HK-2 (cell line): ENCODE measurements at regions not wholly inside any gene's neighbourhood (a gene's known extent, or its start where the extent isn't known, plus 50 kb on each side); places are given as distances from the start of the nearest gene placed in this dataset.
"Not testable (repeated sequence)": the region's sequence is repeated elsewhere in the genome, so short reads cannot be mapped to it uniquely, and the experiment has no call there.

Experiments
- DNase-seq: peaks from one replicate; pipeline ENCODE4 v3.0.0-alpha.2; 2018; ENCODE audit not compliant: unreplicated experiment

GRCh38 chr18:30625961-30626360, 416.6 kb downstream of the DSC3 start:
- DNase-seq, result no peak

GRCh38 chr18:30623401-30624065, 419.0 kb downstream of the DSC3 start:
- no peak for DNase-seq

GRCh38 chr18:30622635-30623034, 419.9 kb downstream of the DSC3 start:
- DNase-seq, result no peak

- DNase-seq, result no peak
Observed at GRCh38 chr18:30622104-30622503, 420.4 kb downstream of the DSC3 start.

GRCh38 chr18:30618567-30618966, 424.0 kb downstream of the DSC3 start:
- no peak for DNase-seq

GRCh38 chr18:30616414-30616813, 426.1 kb downstream of the DSC3 start:
- no peak for DNase-seq

- no peak for DNase-seq
Observed at GRCh38 chr18:30613467-30613801, 429.1 kb downstream of the DSC3 start.

- no peak for DNase-seq
Observed at GRCh38 chr18:30601541-30601940, 441.0 kb downstream of the DSC3 start.

GRCh38 chr18:30597202-30597601, 445.3 kb downstream of the DSC3 start:
- no peak for DNase-seq

GRCh38 chr18:30596635-30597034, 445.9 kb downstream of the DSC3 start:
- no peak for DNase-seq

GRCh38 chr18:30595942-30596341, 446.6 kb downstream of the DSC3 start:
- no peak for DNase-seq

GRCh38 chr18:30594911-30595310, 447.6 kb downstream of the DSC3 start:
- DNase-seq, result not testable (repeated sequence)

GRCh38 chr18:30591462-30591861, 451.1 kb downstream of the DSC3 start:
- DNase-seq, result no peak

- no peak for DNase-seq
Observed at GRCh38 chr18:30588673-30589164, 453.8 kb downstream of the DSC3 start.

GRCh38 chr18:30583768-30584167, 458.8 kb downstream of the DSC3 start:
- no peak for DNase-seq

GRCh38 chr18:30582078-30582477, 460.5 kb downstream of the DSC3 start:
- DNase-seq, result no peak

GRCh38 chr18:30578707-30579106, 463.8 kb downstream of the DSC3 start:
- DNase-seq, result no peak

GRCh38 chr18:30572214-30572613, 470.3 kb downstream of the DSC3 start:
- DNase-seq, result no peak

GRCh38 chr18:30568333-30568732, 474.2 kb downstream of the DSC3 start:
- DNase-seq, result no peak

- no peak for DNase-seq
Observed at GRCh38 chr18:30566877-30567276, 475.7 kb downstream of the DSC3 start.

- no peak for DNase-seq
Observed at GRCh38 chr18:30562231-30562630, 480.3 kb downstream of the DSC3 start.

- no peak for DNase-seq
Observed at GRCh38 chr18:30556112-30556511, 486.4 kb downstream of the DSC3 start.

- DNase-seq, result no peak
Observed at GRCh38 chr18:30545393-30545792, 497.1 kb downstream of the DSC3 start.

- no peak for DNase-seq
Observed at GRCh38 chr18:30544141-30544540, 498.4 kb downstream of the DSC3 start.
